AG04450 (cell line): ENCODE measurements at regions not wholly inside any gene's neighbourhood (a gene's known extent, or its start where the extent isn't known, plus 50 kb on each side); places are given as distances from the start of the nearest gene placed in this dataset.

Source experiments
- CTCF ChIA-PET: fragments of 300-600, 350-600 bp; formaldehyde crosslinking; extraction: SDS; loops from one replicate; lab custom pipeline; 2022; ENCODE audit warnings: antibody characterized with exemption, inconsistent platforms; lab: Charles Lee
- POLR2A ChIA-PET: fragments of 350-600 bp; formaldehyde crosslinking; extraction: SDS; loops from one replicate; lab custom pipeline; 2021; ENCODE audit warnings: antibody characterized with exemption, inconsistent platforms; lab: Yijun Ruan, JAX
- DNase-seq: peaks from one replicate; pipeline ENCODE4 v3.0.0-alpha.2; 2011; ENCODE audit warnings: low read depth, low spot score
- H3K27ac ChIP-seq: one replicate; pipeline ENCODE4 v1.5.1; 2012; ENCODE audit warnings: low read depth, low read length, control low read depth
- H3K27me3 ChIP-seq: one replicate; pipeline ENCODE4 v1.6.0; 2012; ENCODE audit warnings: low read length; ENCODE audit not compliant: control insufficient read depth, insufficient read depth
- H3K4me3 ChIP-seq: 2 replicates; pipeline ENCODE4 v1.5.1; 2011; ENCODE audit warnings: mild to moderate bottlenecking, low read depth, low read length, control low read depth
- H3K9me3 ChIP-seq: 2 replicates; pipeline ENCODE4 v1.5.1; 2012; ENCODE audit warnings: low read length; ENCODE audit not compliant: control insufficient read depth, insufficient read depth
- CTCF ChIP-seq: IDR thresholded peaks from 2 replicates; pipeline ENCODE4 v1.5.1; 2011; ENCODE audit warnings: low read depth, low read length, control low read depth, inconsistent platforms

- ChIA-PET CTCF (no interaction called here), POLR2A (no interaction called here)
- Histone ChIP-seq H3K27ac (no peak overlapping the region), H3K27me3 (no peaks in the 10 kb centered on the region), H3K4me3 (no peak overlapping the region), H3K9me3 (no peaks in the 10 kb centered on the region)
- DNase-seq: no peak
- no peak for TF ChIP-seq CTCF
Observed at GRCh38 chr6:40954446-40955177, 84.4 kb downstream of the UNC5CL start.

GRCh38 chr6:40953486-40953885, 85.5 kb downstream of the UNC5CL start:
- Histone ChIP-seq H3K27me3 (no peaks in the 10 kb centered on the region), H3K27ac (no peak overlapping the region), H3K4me3 (no peak overlapping the region), H3K9me3 (no peaks in the 10 kb centered on the region)
- DNase-seq: no peak
- CTCF ChIA-PET: no interaction called here
- TF ChIP-seq CTCF: no peak
- POLR2A ChIA-PET: no interaction called here

- Histone ChIP-seq H3K9me3 (no peaks in the 10 kb centered on the region), H3K27ac (peak overlapping the region; percentile 31), H3K4me3 (no peak overlapping the region), H3K27me3 (no peaks in the 10 kb centered on the region)
- no peak for DNase-seq
- ChIA-PET CTCF (interaction anchor here (1.6 kb wide), 1 partner anchor 76 kb away, joined by 4 read pairs; no protein-coding TSS in a partner anchor), POLR2A (no interaction called here)
- TF ChIP-seq CTCF: no peak
Observed at GRCh38 chr6:40950986-40951698, 87.9 kb downstream of the UNC5CL start.

- ChIA-PET CTCF (interaction anchor here (0.8 kb wide), 1 partner anchor 54 kb away, joined by 3 read pairs; no protein-coding TSS in a partner anchor), POLR2A (interaction anchor here (0.9 to 1.3 kb wide), 2 partner anchors 11 to 12 kb away, joined by 3 to 5 read pairs; no protein-coding TSS in a partner anchor)
- H3K9me3 ChIP-seq: no peaks in the 10 kb centered on the region
- DNase-seq: no peak
- no peak for TF ChIP-seq CTCF
- H3K4me3 ChIP-seq: no peak overlapping the region
- no peaks in the 10 kb centered on the region for H3K27me3 ChIP-seq
- no peak overlapping the region for H3K27ac ChIP-seq
Observed at GRCh38 chr6:40948570-40948969, 90.5 kb downstream of the UNC5CL start.
